ENCODE measurements at regions not wholly inside any gene's neighbourhood (a gene's known extent, or its start where the extent isn't known, plus 50 kb on each side); places are given as distances from the start of the nearest gene placed in this dataset.

GRCh38 chr11:35888961-35889360 is 54.9 kb upstream of the LDLRAD3 start:
- H3K27me3 Mint-ChIP-seq (ENCODE audit: insufficient read depth) = peaks cover 2% of the 10 kb centered on the region

DNA sequence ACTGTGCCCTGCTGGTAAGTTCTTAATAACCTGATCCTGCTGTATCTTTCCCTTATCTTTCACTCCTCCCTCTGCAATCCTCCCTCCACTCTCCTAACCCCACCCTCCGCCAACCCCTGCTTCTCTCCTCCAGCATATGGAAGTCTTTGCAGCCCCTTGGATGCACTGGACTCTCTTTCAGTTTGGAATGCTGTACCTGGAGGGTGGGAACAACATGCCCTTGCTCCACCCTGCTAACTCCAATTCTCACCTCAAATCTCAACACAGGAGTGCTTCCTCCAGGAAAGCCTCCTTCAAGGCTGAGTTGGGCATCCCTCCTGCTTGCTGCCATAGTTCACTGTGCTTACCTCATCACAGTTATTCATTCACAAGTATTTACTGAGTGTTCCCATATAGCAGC is 52.8 kb upstream of the LDLRAD3 start:
- no peak for TF ChIP-seq CTCF (conservative IDR thresholded peaks at IDR 0.05)
- Mint-ChIP-seq H3K27me3 (ENCODE audit: insufficient read depth) (peaks cover 2% of the 10 kb centered on the region), H3K4me1 (peaks cover 20% of the 10 kb centered on the region), H3K36me3 (ENCODE audit: low read depth) (no peaks in the 10 kb centered on the region), H3K9me3 (peaks cover 5% of the 10 kb centered on the region), H3K27ac (no peak overlapping the region), H3K4me3 (no peak overlapping the region)
- H3K27me3 ChIP-seq (ENCODE audit: control insufficient read depth, insufficient read depth, low read length, poor library complexity, severe bottlenecking) = no peaks in the 10 kb centered on the region
- H3K27ac ChIP-seq (ENCODE audit: low read depth, low read length) = no peak overlapping the region
- H3K9ac ChIP-seq (ENCODE audit: extremely low read depth, low read length, poor library complexity, severe bottlenecking) = no peak overlapping the region
- no peak for DNase-seq
- H3K36me3 ChIP-seq (ENCODE audit: control insufficient read depth, insufficient read depth, low read length) = no peaks in the 10 kb centered on the region
- peaks cover 9% of the 10 kb centered on the region for H3K4me1 ChIP-seq (ENCODE audit: control insufficient read depth, insufficient read depth, low read length)
- H3K4me3 ChIP-seq (ENCODE audit: low read length) = no peak overlapping the region
- 0% methylated on average over 1 of the region's 1 CpG for WGBS, 2 experiments (ENCODE audit: insufficient coverage in 1 of 2, insufficient read length in 1 of 2)
- peaks cover 11% of the 10 kb centered on the region for H3K9me3 ChIP-seq (ENCODE audit: control insufficient read depth, low read length)

More at GRCh38 chr11:35888961-35889360, 54.9 kb upstream of the LDLRAD3 start:
- Histone ChIP-seq H3K36me3 (ENCODE audit: control insufficient read depth, insufficient read depth, low read length) (no peaks in the 10 kb centered on the region), H3K4me3 (ENCODE audit: low read length) (peak overlapping the region; percentile 11), H3K9ac (ENCODE audit: extremely low read depth, low read length, poor library complexity, severe bottlenecking) (no peak overlapping the region), H3K9me3 (ENCODE audit: control insufficient read depth, low read length) (peaks cover 18% of the 10 kb centered on the region), H3K27me3 (ENCODE audit: control insufficient read depth, insufficient read depth, low read length, poor library complexity, severe bottlenecking) (no peaks in the 10 kb centered on the region), H3K27ac (ENCODE audit: low read depth, low read length) (no peak overlapping the region), H3K4me1 (ENCODE audit: control insufficient read depth, insufficient read depth, low read length) (peaks cover 9% of the 10 kb centered on the region)
- no peaks in the 10 kb centered on the region for H3K36me3 Mint-ChIP-seq (ENCODE audit: low read depth)
- no peak overlapping the region for H3K27ac Mint-ChIP-seq
- H3K4me3 Mint-ChIP-seq = no peak overlapping the region
- no peak for DNase-seq
- TF ChIP-seq CTCF (conservative IDR thresholded peaks at IDR 0.05) = no peak
- H3K4me1 Mint-ChIP-seq = peaks cover 25% of the 10 kb centered on the region
- H3K9me3 Mint-ChIP-seq = peaks cover 11% of the 10 kb centered on the region
- 88 to 93% methylated on average over 3 of the region's 3 CpGs for WGBS, 2 experiments (ENCODE audit: insufficient coverage in 1 of 2, insufficient read length in 1 of 2)

DNA sequence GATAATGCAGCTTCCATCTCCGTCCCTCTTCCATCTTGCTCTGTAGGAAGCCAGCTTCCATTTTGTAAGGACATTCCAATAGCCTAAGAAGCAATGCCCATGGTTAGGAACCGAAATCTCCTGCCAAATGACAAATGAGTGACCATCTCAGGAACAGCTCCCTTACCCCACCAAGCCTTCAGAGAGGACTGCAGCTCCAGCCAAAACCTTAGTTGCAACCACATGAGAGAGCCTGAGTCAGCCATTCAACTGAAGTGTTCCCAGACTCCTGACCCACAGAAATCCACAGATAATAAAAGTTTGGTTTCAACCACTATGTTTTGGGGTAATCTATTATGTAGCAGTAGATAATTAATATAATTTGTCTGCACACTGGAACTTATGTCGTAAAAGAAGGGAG is 51.7 kb upstream of the LDLRAD3 start:
- peaks cover 1% of the 10 kb centered on the region for H3K9me3 Mint-ChIP-seq
- Histone ChIP-seq H3K27me3 (ENCODE audit: control insufficient read depth, insufficient read depth, low read length, poor library complexity, severe bottlenecking) (no peaks in the 10 kb centered on the region), H3K4me3 (ENCODE audit: low read length) (no peak overlapping the region), H3K9me3 (ENCODE audit: control insufficient read depth, low read length) (peaks cover 8% of the 10 kb centered on the region), H3K4me1 (ENCODE audit: control insufficient read depth, insufficient read depth, low read length) (peaks cover 9% of the 10 kb centered on the region), H3K36me3 (ENCODE audit: control insufficient read depth, insufficient read depth, low read length) (no peaks in the 10 kb centered on the region), H3K9ac (ENCODE audit: extremely low read depth, low read length, poor library complexity, severe bottlenecking) (no peak overlapping the region), H3K27ac (ENCODE audit: low read depth, low read length) (no peak overlapping the region)
- no peak for TF ChIP-seq CTCF (conservative IDR thresholded peaks at IDR 0.05)
- H3K27me3 Mint-ChIP-seq (ENCODE audit: insufficient read depth) = peaks cover 2% of the 10 kb centered on the region
- WGBS, 2 experiments (ENCODE audit: insufficient coverage in 1 of 2, insufficient read length in 1 of 2) = 89 to 100% methylated on average over 2 to 3 of the region's 3 CpGs
- DNase-seq = no peak
- peaks cover 20% of the 10 kb centered on the region for H3K4me1 Mint-ChIP-seq
- no peak overlapping the region for H3K4me3 Mint-ChIP-seq
- no peak overlapping the region for H3K27ac Mint-ChIP-seq
- no peaks in the 10 kb centered on the region for H3K36me3 Mint-ChIP-seq (ENCODE audit: low read depth)

All from endodermal cell (in vitro differentiated cells).